ENCODE measurements at regions not wholly inside any gene's neighbourhood (a gene's known extent, or its start where the extent isn't known, plus 50 kb on each side); places are given as distances from the start of the nearest gene placed in this dataset.

GRCh38 chr9:90722071-90722470 lies 79.4 kb upstream of the DIRAS2 start:
- Histone ChIP-seq H3K36me3 (replicated peaks; ENCODE audit: insufficient read depth, low read length) (no peaks in the 10 kb centered on the region), H3K4me3 (ENCODE audit: low read length) (no peak overlapping the region), H3K9me3 (replicated peaks; ENCODE audit: insufficient read depth, low read length) (no peaks in the 10 kb centered on the region), H3K4me1 (ENCODE audit: low read length) (peaks cover 14% of the 10 kb centered on the region), H3K27me3 (replicated peaks; ENCODE audit: insufficient read depth, low read length) (no peaks in the 10 kb centered on the region), H3K79me2 (ENCODE audit: low read length) (no peaks in the 10 kb centered on the region), H3K9ac (ENCODE audit: low read length) (no peak overlapping the region), H3K9me2 (replicated peaks; ENCODE audit: insufficient read depth, low read length) (no peaks in the 10 kb centered on the region), H3F3A (ENCODE audit: insufficient read depth, low read length) (no peaks in the 10 kb centered on the region), H4K20me1 (ENCODE audit: insufficient read depth, low read length) (no peaks in the 10 kb centered on the region), H3K4me2 (ENCODE audit: low read depth, low read length) (no peak overlapping the region), H3K27ac (ENCODE audit: low read length) (no peak overlapping the region), H2AFZ (ENCODE audit: low read length) (no peak overlapping the region)
- no peak for DNase-seq
- no peak for TF ChIP-seq EZH2 (optimal IDR thresholded peaks at IDR 0.05; ENCODE audit: low read depth, low read length)
- no peak for TF ChIP-seq CTCF (IDR thresholded peaks at IDR 0.05; ENCODE audit: low read length)
- TF ChIP-seq EZH2phosphoT487 (IDR thresholded peaks at IDR 0.05; ENCODE audit: low read length) = no peak

GRCh38 chr9:90720621-90721265 lies 78.1 kb upstream of the DIRAS2 start:
- TF ChIP-seq EZH2phosphoT487 (IDR thresholded peaks at IDR 0.05; ENCODE audit: low read length) = no peak
- TF ChIP-seq EZH2 (optimal IDR thresholded peaks at IDR 0.05; ENCODE audit: low read depth, low read length) = no peak
- TF ChIP-seq CTCF (IDR thresholded peaks at IDR 0.05; ENCODE audit: low read length) = no peak

GRCh38 chr9:90706230-90706629 lies 63.6 kb upstream of the DIRAS2 start:
- no peaks in the 10 kb centered on the region for H3K4me1 ChIP-seq (ENCODE audit: low read length)
- no peak overlapping the region for H2AFZ ChIP-seq (ENCODE audit: low read length)
- H3K27me3 ChIP-seq (replicated peaks; ENCODE audit: insufficient read depth, low read length) = no peaks in the 10 kb centered on the region
- H3F3A ChIP-seq (ENCODE audit: insufficient read depth, low read length) = no peaks in the 10 kb centered on the region
- no peaks in the 10 kb centered on the region for H3K36me3 ChIP-seq (replicated peaks; ENCODE audit: insufficient read depth, low read length)
- no peak overlapping the region for H3K27ac ChIP-seq (ENCODE audit: low read length)
- no peak overlapping the region for H3K4me2 ChIP-seq (ENCODE audit: low read depth, low read length)
- no peaks in the 10 kb centered on the region for H3K9me2 ChIP-seq (replicated peaks; ENCODE audit: insufficient read depth, low read length)
- no peaks in the 10 kb centered on the region for H3K79me2 ChIP-seq (ENCODE audit: low read length)
- no peak for DNase-seq
- no peak overlapping the region for H3K9ac ChIP-seq (ENCODE audit: low read length)
- TF ChIP-seq EZH2 (optimal IDR thresholded peaks at IDR 0.05; ENCODE audit: low read depth, low read length) = no peak
- TF ChIP-seq EZH2phosphoT487 (IDR thresholded peaks at IDR 0.05; ENCODE audit: low read length) = no peak
- TF ChIP-seq CTCF (IDR thresholded peaks at IDR 0.05; ENCODE audit: low read length) = no peak
- no peaks in the 10 kb centered on the region for H4K20me1 ChIP-seq (ENCODE audit: insufficient read depth, low read length)
- H3K4me3 ChIP-seq (ENCODE audit: low read length) = no peak overlapping the region
- no peaks in the 10 kb centered on the region for H3K9me3 ChIP-seq (replicated peaks; ENCODE audit: insufficient read depth, low read length)

More at GRCh38 chr9:90720621-90721265, 78.1 kb upstream of the DIRAS2 start:
- Histone ChIP-seq H2AFZ (ENCODE audit: low read length) (no peak overlapping the region), H3K9me3 (replicated peaks; ENCODE audit: insufficient read depth, low read length) (no peaks in the 10 kb centered on the region), H3K4me2 (ENCODE audit: low read depth, low read length) (no peak overlapping the region), H3K9me2 (replicated peaks; ENCODE audit: insufficient read depth, low read length) (no peaks in the 10 kb centered on the region), H3K36me3 (replicated peaks; ENCODE audit: insufficient read depth, low read length) (no peaks in the 10 kb centered on the region), H3K9ac (ENCODE audit: low read length) (no peak overlapping the region), H3K4me3 (ENCODE audit: low read length) (no peak overlapping the region), H4K20me1 (ENCODE audit: insufficient read depth, low read length) (no peaks in the 10 kb centered on the region), H3K4me1 (ENCODE audit: low read length) (peaks cover 5% of the 10 kb centered on the region), H3K27me3 (replicated peaks; ENCODE audit: insufficient read depth, low read length) (no peaks in the 10 kb centered on the region), H3K27ac (ENCODE audit: low read length) (no peak overlapping the region), H3K79me2 (ENCODE audit: low read length) (no peaks in the 10 kb centered on the region), H3F3A (ENCODE audit: insufficient read depth, low read length) (no peaks in the 10 kb centered on the region)
- DNase-seq = no peak

Measured in MM.1S (cell line).